HG03378 (cell line): ENCODE measurements at regions not wholly inside any gene's neighbourhood (a gene's known extent, or its start where the extent isn't known, plus 50 kb on each side); places are given as distances from the start of the nearest gene placed in this dataset.
"Not testable (repeated sequence)": the region's sequence is repeated elsewhere in the genome, so short reads cannot be mapped to it uniquely, and the experiment has no call there.

Source experiments
- ATAC-seq: cut with Tn5 transposase; IDR thresholded peaks from one replicate; pipeline ENCODE4 v1.9.1; 2021; ENCODE audit warnings: mild to moderate bottlenecking, moderate library complexity; ENCODE audit not compliant: unreplicated experiment

DNA sequence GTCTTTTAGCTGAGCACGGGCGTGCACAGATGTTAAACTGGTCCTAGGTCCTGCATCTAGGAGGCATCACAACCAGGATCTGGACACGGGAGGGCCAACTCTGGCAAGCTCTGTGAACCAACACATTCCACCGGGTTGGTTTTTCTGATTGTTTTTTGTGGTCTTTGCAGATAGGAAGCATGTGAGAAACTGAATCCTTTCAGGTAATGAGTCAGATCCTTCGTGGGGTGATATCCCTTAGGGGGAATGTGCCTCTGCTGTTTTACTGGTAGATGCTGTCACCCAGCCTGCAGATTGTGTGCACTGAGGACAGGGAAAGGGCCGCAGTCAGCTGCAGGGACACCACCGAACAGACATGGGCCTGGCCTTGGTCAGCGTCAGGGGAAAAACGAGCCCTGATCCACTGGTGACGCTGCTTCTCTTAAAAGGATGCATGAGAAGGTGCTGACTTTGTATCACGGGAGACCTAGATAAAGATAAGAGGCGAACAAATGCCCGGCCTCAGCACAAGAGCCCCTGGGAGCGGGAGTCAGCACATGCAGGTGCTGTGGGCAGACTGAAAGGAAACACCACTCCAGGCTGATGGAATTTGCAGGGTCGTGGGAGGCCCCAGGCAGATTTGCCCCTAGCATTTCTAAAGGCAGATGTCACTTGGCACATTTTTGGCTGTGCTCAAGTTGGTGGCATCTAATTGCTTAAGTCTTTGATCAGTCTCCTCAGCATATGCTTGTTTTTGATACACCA is 51.1 kb downstream of the DOP1B start:
- no peak for ATAC-seq

DNA sequence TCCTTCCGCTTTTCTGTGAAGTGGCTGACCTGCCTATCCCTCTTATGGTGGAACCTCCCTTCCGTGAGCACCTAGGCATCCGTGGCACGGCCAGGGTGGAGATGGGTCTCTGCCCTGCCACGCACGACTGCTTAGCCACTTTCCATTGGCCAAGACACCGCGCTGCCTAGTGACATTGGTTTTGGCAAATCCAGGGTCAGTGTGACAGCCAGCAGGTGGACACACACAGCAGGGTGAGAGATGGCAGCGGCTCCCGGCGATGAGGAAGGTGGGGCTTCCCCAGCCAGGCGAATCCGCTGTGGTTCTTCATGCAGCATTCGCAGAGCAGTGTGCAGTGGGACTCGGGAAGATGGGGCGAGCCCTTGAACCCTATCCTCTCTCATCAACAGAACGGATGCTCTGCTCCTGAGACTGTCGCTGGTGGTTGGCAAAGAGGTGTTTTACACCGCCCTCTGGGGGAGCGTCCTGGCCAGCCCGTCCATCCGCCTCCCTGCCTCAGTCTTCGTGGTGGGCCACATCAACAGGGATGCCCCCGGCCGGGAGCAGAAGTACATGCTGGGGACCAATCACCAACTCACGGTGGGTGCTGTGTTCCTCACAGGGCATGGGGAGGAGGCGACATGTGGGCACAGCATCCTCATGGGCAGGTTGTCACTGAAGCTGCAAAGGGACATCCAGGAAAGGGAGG is 51.8 kb downstream of the DOP1B start:
- no peak for ATAC-seq

DNA sequence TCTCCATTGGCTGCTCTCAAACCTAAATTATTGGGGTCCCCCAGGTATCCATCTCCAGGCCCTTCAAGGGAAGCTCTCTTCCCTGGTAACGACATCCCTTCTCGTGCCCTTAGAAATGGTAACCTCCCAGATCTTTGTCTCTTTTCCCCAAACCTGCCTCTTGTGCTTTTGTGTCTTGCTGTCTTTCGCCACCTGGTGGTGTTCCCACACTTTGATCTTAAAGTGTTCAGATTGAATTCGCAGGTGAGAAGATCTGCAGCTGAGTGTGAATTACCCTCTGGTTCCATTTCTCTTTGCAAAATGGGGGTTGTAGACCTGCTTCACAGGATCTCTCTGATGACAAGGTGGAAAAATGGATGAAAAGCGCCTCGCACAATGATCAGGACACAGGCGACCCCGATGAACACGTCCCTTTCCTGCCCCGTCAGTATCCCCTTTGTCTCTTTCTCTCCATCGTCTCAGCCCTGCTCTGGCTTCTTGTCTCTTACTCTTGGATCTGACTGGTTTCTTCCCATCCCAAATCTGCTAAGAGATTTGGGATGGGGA is 53.1 kb downstream of the DOP1B start:
- no peak for ATAC-seq

DNA sequence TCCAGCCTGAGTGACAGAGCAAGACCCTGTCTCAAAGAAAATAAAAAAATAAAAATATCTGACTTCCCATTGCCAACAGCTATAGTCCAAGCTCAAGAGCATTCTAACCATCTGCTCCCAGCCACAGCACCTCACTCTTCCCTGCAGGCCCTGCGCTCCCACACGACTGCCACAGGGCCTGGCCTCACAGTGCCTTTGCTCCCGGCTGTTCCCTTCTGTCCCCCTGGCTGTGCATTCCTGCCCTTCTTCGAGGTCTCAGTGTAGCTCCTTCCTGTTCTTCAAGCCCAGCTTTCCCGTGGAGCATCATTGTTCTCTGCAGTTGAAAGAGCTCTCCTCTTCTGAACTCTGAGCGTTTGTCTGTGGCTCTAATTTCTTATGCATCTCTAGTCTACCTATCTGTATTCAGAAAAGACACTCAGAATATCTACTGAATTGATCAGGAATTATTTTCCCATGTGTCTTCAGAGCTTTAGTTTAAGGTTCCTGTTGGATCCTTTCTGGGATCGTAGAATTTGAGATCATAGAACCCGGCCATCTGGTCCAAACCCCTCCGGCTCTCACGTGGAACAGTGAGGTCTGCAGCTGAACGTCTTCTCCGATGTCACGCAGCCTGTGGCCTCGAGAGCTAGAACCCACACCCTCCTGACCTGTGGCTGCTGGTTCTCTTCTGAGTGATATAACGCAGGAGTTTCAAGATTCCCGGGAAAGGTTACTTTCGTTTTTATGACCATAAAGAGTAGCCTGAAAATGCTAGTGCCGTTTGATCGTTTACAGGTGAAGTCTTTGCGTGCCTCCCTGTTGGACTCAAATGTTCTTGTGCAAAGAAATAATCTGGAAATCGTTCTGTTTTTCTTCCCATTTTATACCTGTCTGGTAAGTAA is 54.4 kb downstream of the DOP1B start:
- ATAC-seq: no peak

GRCh38 chr21:36211660-36212512 is 55.3 kb downstream of the DOP1B start:
- no peak for ATAC-seq

DNA sequence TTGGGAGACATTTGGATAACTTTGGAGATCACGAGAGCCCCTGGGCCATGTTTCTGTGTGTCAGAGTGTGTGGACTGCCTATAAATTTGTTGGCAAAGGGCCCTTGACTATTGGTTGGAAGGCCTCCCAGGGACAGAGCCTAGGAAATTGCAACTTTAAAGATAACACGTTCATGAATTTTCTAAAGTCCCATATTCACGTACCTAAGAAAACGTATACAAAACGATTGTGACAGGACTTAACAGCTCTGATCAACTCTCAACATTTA is 55.8 kb downstream of the DOP1B start:
- ATAC-seq: no peak

DNA sequence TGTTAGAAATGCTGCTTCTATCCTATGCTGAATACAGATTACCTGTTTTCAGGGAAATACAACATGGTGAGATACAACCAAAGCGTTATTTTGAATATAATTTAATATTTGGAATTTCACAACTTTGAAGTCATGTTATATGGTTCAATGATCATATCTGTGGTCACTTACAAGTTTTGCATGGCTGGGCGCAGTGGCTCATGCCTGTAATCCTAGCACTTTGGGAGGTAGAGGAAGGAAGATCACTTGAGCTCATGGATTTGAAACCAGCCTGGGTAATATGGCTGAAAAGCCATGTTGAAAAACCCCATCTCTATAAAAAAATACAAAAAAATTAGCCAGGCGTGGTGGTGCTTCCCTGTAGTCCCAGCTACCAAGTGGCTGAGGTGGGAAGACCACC is 57.9 kb downstream of the DOP1B start:
- ATAC-seq: no peak

DNA sequence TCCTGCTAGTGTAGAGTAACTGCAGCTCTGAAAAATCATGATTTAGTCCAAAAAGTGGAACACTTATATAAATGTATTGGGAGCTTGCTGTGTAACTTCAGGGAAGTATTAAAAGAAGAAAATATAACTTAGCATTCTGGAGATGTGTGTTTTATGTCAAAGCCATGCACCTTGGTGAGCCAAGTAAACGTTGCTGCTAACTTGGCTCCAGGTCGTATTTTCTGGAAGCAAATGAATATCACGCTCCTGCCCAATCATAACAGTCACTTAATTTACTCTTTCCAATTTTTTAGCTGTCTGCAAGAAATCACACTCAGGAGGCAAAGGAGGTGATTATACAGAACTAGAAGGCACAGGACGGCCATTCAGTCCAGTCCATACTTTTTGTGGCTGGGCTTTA is 61.1 kb downstream of the DOP1B start:
- no peak for ATAC-seq

DNA sequence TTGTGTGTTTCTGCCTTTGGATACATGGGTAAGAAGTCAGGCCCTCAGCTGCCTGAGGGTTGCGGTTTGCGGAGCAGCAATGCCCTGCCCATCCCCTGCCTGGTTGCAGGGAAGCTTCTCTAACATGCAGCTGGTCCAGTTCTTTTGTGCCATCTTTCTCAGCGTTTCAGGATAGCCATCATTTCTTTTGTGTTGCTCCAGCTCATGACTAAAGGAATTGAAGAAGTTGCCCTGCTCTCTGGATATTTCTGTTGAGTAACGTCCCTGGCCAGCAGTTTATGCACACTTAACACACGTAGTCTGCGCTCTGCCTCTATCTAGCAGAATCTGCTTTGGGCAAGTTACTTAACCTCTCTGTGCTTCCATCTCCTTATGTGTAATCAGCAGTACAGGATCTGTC is 62.1 kb downstream of the DOP1B start:
- ATAC-seq: no peak

DNA sequence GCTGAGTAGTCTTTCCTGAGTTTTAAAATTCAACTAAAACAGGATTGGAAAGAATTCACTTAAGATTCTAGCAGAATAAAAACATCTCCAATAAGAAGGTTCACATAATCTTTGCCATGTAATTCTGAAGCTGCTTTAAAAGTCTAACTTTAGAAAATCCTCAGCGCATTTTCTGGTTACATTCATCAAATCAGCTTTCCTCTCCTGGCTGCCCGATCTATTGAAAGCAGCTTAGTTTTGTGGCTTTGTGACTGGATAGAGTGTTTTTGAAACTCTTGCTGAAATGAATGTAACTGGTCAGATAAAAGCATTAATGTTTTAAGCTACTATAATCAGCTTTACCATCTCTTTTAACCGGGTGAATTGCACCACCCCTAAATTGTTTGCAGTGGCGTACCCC is 66.8 kb downstream of the DOP1B start:
- ATAC-seq: no peak

GRCh38 chr21:36229181-36229580 is 72.6 kb downstream of the DOP1B start:
- no peak for ATAC-seq

- ATAC-seq: not testable (repeated sequence)
These were observed 74.8 kb downstream of the DOP1B start for GRCh38 chr21:36231444-36231843.

GRCh38 chr21:36232641-36233040 is 76.0 kb downstream of the DOP1B start:
- ATAC-seq: no peak

DNA sequence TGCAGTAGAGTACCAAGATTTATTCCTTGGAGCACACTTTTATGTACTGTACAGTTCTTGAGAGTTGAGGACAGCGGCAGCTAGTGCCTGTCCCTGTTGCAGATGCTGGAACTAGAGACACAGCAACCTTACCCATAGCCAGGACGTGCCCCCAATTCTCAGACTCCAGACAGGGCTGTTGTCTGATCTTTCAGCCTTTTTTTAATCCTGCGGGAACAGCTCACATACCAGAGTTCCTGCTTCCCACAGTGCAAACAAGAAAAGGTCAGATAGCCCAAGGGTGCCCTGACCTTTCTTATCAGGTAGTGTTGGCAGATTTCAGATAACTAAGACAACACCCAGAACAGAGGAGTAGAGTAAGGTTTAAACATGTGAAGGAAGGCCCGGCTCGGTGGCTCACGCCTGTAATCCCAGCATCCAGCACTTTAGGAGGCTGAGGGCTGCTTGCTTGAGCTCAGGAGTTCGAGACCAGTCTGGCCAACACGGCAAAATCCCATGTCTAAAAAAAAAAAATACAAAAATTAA is 78.5 kb downstream of the DOP1B start:
- ATAC-seq: no peak

- ATAC-seq: peak; percentile 53
These were observed 79.6 kb downstream of the DOP1B start for GRCh38 chr21:36236052-36236730.

DNA sequence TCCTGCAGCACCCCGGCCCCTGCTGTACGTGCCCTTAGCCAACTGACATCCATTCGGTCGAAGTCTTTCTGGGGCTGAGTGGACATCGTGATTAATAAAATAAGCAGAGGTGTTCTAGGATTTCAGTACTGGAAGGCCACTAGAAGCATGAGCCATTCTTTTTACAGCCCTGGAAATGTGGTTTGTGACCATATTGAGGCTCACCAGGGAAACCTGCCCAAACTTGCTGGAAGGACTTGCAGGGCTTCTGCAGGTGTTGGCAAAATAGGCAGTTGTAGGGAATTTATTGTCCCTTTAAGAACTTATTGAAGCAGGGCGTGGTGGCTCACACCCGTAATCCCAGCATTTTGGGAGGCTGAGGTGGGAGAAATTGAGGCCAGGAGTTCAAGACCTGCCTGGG is 80.8 kb downstream of the DOP1B start:
- ATAC-seq: no peak

DNA sequence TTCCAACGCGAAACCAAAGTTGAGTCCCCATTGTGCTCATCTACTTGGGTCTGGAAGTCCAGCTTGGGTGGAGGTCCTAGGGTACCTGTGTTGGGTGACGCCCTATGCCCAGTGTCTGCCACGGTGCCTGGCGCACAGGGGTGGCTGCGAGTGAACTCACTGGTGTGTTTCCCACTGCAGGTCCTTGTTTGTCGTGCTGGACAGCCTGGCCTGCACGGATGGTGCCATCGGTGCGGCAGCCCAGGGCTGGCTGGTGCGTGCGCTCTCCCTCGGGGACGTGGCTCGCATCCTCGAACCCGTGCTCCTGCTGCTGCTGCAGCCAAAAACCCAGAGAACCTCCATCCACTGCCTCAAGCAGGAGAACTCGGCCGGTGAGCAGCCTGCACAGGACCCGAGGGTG is 80.4 kb upstream of the MORC3 start:
- ATAC-seq: no peak

DNA sequence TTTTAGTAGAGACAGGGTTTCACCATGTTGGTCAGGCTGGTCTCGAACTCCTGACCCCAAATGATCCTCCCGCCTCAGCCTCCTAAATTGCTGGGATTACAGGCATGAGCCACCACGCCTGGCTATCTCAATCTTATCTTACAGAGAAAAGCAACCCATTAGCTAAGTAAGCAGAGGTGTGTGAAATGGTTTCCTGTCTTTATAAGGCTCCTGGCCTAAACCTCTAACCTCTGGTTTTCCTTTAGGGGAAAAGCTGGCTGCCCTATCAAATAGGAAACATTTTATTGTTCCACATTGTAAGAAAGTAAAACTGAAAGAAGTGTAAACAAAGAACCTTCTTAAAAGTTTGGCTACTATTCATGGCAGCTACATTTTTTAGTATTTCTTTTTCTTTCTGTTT is 78.3 kb upstream of the MORC3 start:
- no peak for ATAC-seq

GRCh38 chr21:36245115-36245514 is 74.9 kb upstream of the MORC3 start:
- ATAC-seq: no peak

DNA sequence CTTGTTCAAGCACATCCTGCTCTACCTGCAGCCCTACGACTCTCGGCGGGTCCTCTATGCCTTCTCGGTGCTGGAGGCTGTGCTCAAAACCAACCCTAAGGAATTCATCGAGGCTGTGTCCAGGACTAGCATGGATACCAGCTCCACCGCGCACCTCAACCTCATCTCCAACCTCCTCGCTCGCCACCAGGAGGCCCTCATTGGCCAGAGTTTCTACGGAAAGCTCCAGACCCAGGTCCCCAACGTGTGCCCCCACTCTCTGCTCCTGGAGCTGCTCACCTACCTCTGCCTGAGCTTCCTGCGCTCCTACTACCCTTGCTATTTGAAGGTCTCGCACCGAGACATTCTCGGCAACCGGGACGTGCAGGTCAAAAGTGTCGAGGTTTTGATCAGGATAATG is 74.3 kb upstream of the MORC3 start:
- ATAC-seq: no peak
